ENCODE measurements at regions not wholly inside any gene's neighbourhood (a gene's known extent, or its start where the extent isn't known, plus 50 kb on each side); places are given as distances from the start of the nearest gene placed in this dataset.

GRCh38 chr3:159664653-159665052 is 324.0 kb upstream of the IL12A start:
- Histone ChIP-seq H3K9ac (ENCODE audit: low read length) (no peak overlapping the region), H3K4me2 (ENCODE audit: low read depth, low read length) (no peak overlapping the region), H4K20me1 (ENCODE audit: insufficient read depth, low read length) (no peaks in the 10 kb centered on the region), H3K27me3 (replicated peaks; ENCODE audit: insufficient read depth, low read length) (no peaks in the 10 kb centered on the region), H3K4me3 (ENCODE audit: low read length) (no peak overlapping the region), H3K27ac (ENCODE audit: low read length) (no peak overlapping the region), H3K9me3 (replicated peaks; ENCODE audit: insufficient read depth, low read length) (no peaks in the 10 kb centered on the region), H3K4me1 (ENCODE audit: low read length) (no peaks in the 10 kb centered on the region), H3F3A (ENCODE audit: insufficient read depth, low read length) (no peaks in the 10 kb centered on the region), H2AFZ (ENCODE audit: low read length) (no peak overlapping the region), H3K36me3 (replicated peaks; ENCODE audit: insufficient read depth, low read length) (no peaks in the 10 kb centered on the region), H3K9me2 (replicated peaks; ENCODE audit: insufficient read depth, low read length) (no peaks in the 10 kb centered on the region), H3K79me2 (ENCODE audit: low read length) (no peaks in the 10 kb centered on the region)
- TF ChIP-seq EZH2phosphoT487 (IDR thresholded peaks at IDR 0.05; ENCODE audit: low read length) (no peak), EZH2 (optimal IDR thresholded peaks at IDR 0.05; ENCODE audit: low read depth, low read length) (no peak), CTCF (IDR thresholded peaks at IDR 0.05; ENCODE audit: low read length) (no peak)
- no peak for DNase-seq

- TF ChIP-seq CTCF (IDR thresholded peaks at IDR 0.05; ENCODE audit: low read length) = no peak
- TF ChIP-seq EZH2phosphoT487 (IDR thresholded peaks at IDR 0.05; ENCODE audit: low read length) = no peak
- no peak for TF ChIP-seq EZH2 (optimal IDR thresholded peaks at IDR 0.05; ENCODE audit: low read depth, low read length)
Observed at GRCh38 chr3:159667261-159667660, 321.4 kb upstream of the IL12A start.

GRCh38 chr3:159668461-159668860 is 320.2 kb upstream of the IL12A start:
- H3K27me3 ChIP-seq (replicated peaks; ENCODE audit: insufficient read depth, low read length) = no peaks in the 10 kb centered on the region
- H3K9me3 ChIP-seq (replicated peaks; ENCODE audit: insufficient read depth, low read length) = no peaks in the 10 kb centered on the region
- 0 out of 2 replicates have a peak, but pooled peaks cover 3% of the 10 kb centered on the region for H3K4me1 ChIP-seq (ENCODE audit: low read length)
- H3K9me2 ChIP-seq (replicated peaks; ENCODE audit: insufficient read depth, low read length) = no peaks in the 10 kb centered on the region
- H3K4me2 ChIP-seq (ENCODE audit: low read depth, low read length) = no peak overlapping the region
- H4K20me1 ChIP-seq (ENCODE audit: insufficient read depth, low read length) = no peaks in the 10 kb centered on the region
- H2AFZ ChIP-seq (ENCODE audit: low read length) = no peak overlapping the region
- no peaks in the 10 kb centered on the region for H3K79me2 ChIP-seq (ENCODE audit: low read length)
- TF ChIP-seq EZH2 (optimal IDR thresholded peaks at IDR 0.05; ENCODE audit: low read depth, low read length) (no peak), EZH2phosphoT487 (IDR thresholded peaks at IDR 0.05; ENCODE audit: low read length) (no peak), CTCF (IDR thresholded peaks at IDR 0.05; ENCODE audit: low read length) (no peak)
- no peaks in the 10 kb centered on the region for H3K36me3 ChIP-seq (replicated peaks; ENCODE audit: insufficient read depth, low read length)
- no peak overlapping the region for H3K4me3 ChIP-seq (ENCODE audit: low read length)
- H3K27ac ChIP-seq (ENCODE audit: low read length) = no peak overlapping the region
- no peak for DNase-seq
- H3F3A ChIP-seq (ENCODE audit: insufficient read depth, low read length) = no peaks in the 10 kb centered on the region
- no peak overlapping the region for H3K9ac ChIP-seq (ENCODE audit: low read length)

More at GRCh38 chr3:159667261-159667660, 321.4 kb upstream of the IL12A start:
- Histone ChIP-seq H3K79me2 (ENCODE audit: low read length) (no peaks in the 10 kb centered on the region), H3K27me3 (replicated peaks; ENCODE audit: insufficient read depth, low read length) (no peaks in the 10 kb centered on the region), H2AFZ (ENCODE audit: low read length) (no peak overlapping the region), H3K36me3 (replicated peaks; ENCODE audit: insufficient read depth, low read length) (no peaks in the 10 kb centered on the region), H3K4me1 (ENCODE audit: low read length) (no peaks in the 10 kb centered on the region), H3F3A (ENCODE audit: insufficient read depth, low read length) (no peaks in the 10 kb centered on the region), H3K9me3 (replicated peaks; ENCODE audit: insufficient read depth, low read length) (no peaks in the 10 kb centered on the region), H3K9me2 (replicated peaks; ENCODE audit: insufficient read depth, low read length) (no peaks in the 10 kb centered on the region), H3K9ac (ENCODE audit: low read length) (no peak overlapping the region), H3K4me3 (ENCODE audit: low read length) (no peak overlapping the region), H4K20me1 (ENCODE audit: insufficient read depth, low read length) (no peaks in the 10 kb centered on the region), H3K27ac (ENCODE audit: low read length) (no peak overlapping the region), H3K4me2 (ENCODE audit: low read depth, low read length) (no peak overlapping the region)
- DNase-seq = peak; percentile 3

Measured in MM.1S (cell line).